ENCODE measurements at regions not wholly inside any gene's neighbourhood (a gene's known extent, or its start where the extent isn't known, plus 50 kb on each side); places are given as distances from the start of the nearest gene placed in this dataset.

- FAIRE-seq (no peak), DNase-seq (ENCODE audit: low read depth, low spot score) (no peak)
- H3K9me3 ChIP-seq (replicated peaks; ENCODE audit: control insufficient read depth, insufficient read depth, low read length) = peaks cover 2% of the 10 kb centered on the region
- no peaks in the 10 kb centered on the region for H3K9me1 ChIP-seq (replicated peaks; ENCODE audit: control insufficient read depth, extremely low read depth, insufficient read depth, low read length)
- intact Hi-C loops (cut with micrococcal nuclease) = no loop called here
- ChIA-PET POLR2A (no interaction called here), CTCF (interaction anchor here (1.1 kb wide), 1 partner anchor 19 kb away, joined by 3 read pairs; no protein-coding TSS in a partner anchor)
- no peak for TF ChIP-seq FOS (IDR thresholded peaks at IDR 0.05; ENCODE audit: borderline replicate concordance, insufficient read depth, low read length)
- TF ChIP-seq MYC (IDR thresholded peaks at IDR 0.05; ENCODE audit: low read depth, low read length) = no peak
- no peak for TF ChIP-seq MAX (IDR thresholded peaks at IDR 0.05; ENCODE audit: insufficient read depth, insufficient read length)
- no peak for TF ChIP-seq POLR2AphosphoS5 (IDR thresholded peaks at IDR 0.05; ENCODE audit: insufficient read depth, low read depth, low read length)
- TF ChIP-seq GATA2 (IDR thresholded peaks at IDR 0.05; ENCODE audit: insufficient read depth, insufficient read length, low read depth, low read length) = no peak
- no peak for TF ChIP-seq EZH2 (IDR thresholded peaks at IDR 0.05; ENCODE audit: borderline replicate concordance, low read depth, low read length, severe bottlenecking)
- TF ChIP-seq JUN (IDR thresholded peaks at IDR 0.05; ENCODE audit: borderline replicate concordance, insufficient read depth, insufficient read length, low read depth) = no peak
- TF ChIP-seq CTCF (IDR thresholded peaks at IDR 0.05; ENCODE audit: extremely low read depth in 1 of 2, insufficient read depth in 1 of 2, low read depth in 1 of 2, low read length in 2 of 2) = no peak
- no peak for TF ChIP-seq POLR2A (IDR thresholded peaks at IDR 0.05; ENCODE audit: low read depth, low read length)
- no peak overlapping the region for H3K4me3 ChIP-seq (replicated peaks in 1 of 3; ENCODE audit: insufficient read depth in 1 of 3, low read depth in 1 of 3, low read length in 3 of 3)
- no peak overlapping the region for H3K9ac ChIP-seq (replicated peaks; ENCODE audit: extremely low read depth, insufficient read depth, low read length)
- H2AFZ ChIP-seq (ENCODE audit: low read depth, low read length) = no peak overlapping the region
- H3K79me2 ChIP-seq (ENCODE audit: control insufficient read depth, insufficient read depth, low read length) = no peaks in the 10 kb centered on the region
- no peak overlapping the region for H3K27ac ChIP-seq (ENCODE audit: insufficient read depth, low read depth, low read length)
- no peaks in the 10 kb centered on the region for H3K4me1 ChIP-seq (ENCODE audit: control insufficient read depth, extremely low read depth, insufficient read depth, low read length)
- no peak overlapping the region for H3K4me2 ChIP-seq (ENCODE audit: insufficient read depth, low read length)
- H3K36me3 ChIP-seq (ENCODE audit: control insufficient read depth in 2 of 2, extremely low read depth in 1 of 2, insufficient read depth in 2 of 2, low read length in 2 of 2) = no peaks in the 10 kb centered on the region
- dilution Hi-C loops (cut with MboI; ENCODE audit: extremely low pct_ligation_motif_present, low sequenced_read_pairs) = no loop called here
- BruUV-seq (replicated peaks) = no TSS peak
- H4K20me1 ChIP-seq (replicated peaks; ENCODE audit: control insufficient read depth, extremely low read depth, insufficient read depth, low read length) = no peaks in the 10 kb centered on the region
- no peaks in the 10 kb centered on the region for H3K27me3 ChIP-seq (ENCODE audit: control insufficient read depth in 2 of 2, insufficient read depth in 2 of 2, low read length in 2 of 2)
Observed at GRCh38 chr17:33438139-33438538, 145.0 kb upstream of the ASIC2 start.

Measured in endothelial cell of umbilical vein (primary cell).